DOHH2 (cell line): ENCODE measurements at regions not wholly inside any gene's neighbourhood (a gene's known extent, or its start where the extent isn't known, plus 50 kb on each side); places are given as distances from the start of the nearest gene placed in this dataset.

Source experiments
- H3F3A ChIP-seq: fragments of 200-600 bp; sonication (generic), shearing (Covaris generic); 2 replicates; pipeline ENCODE4 v1.6.0; 2016; ENCODE audit warnings: antibody characterized with exemption, mild to moderate bottlenecking; ENCODE audit not compliant: control insufficient read depth, insufficient read depth
- H3K27ac ChIP-seq: fragments of 200-600 bp; sonication (generic); 2 replicates; pipeline ENCODE4 v1.5.1; 2014; ENCODE audit warnings: low read depth, mild to moderate bottlenecking, low read length, moderate library complexity
- H3K27me3 ChIP-seq: fragments of 200-600 bp; sonication (generic); 2 replicates; pipeline ENCODE4 v1.6.1; 2014; ENCODE audit warnings: mild to moderate bottlenecking, low read length, mixed read lengths; ENCODE audit not compliant: control insufficient read depth
- H3K36me3 ChIP-seq: fragments of 200-600 bp; sonication (generic); 2 replicates; pipeline ENCODE4 v1.6.1; 2014; ENCODE audit warnings: mild to moderate bottlenecking, low read length, moderate library complexity, mixed read lengths; ENCODE audit not compliant: control insufficient read depth
- H3K4me1 ChIP-seq: fragments of 200-600 bp; sonication (generic); 2 replicates; pipeline ENCODE4 v1.6.1; 2014; ENCODE audit warnings: mild to moderate bottlenecking, low read length, mixed read lengths; ENCODE audit not compliant: control insufficient read depth
- H3K4me2 ChIP-seq: fragments of 200-600 bp; sonication (generic); 2 replicates; pipeline ENCODE4 v1.6.0; 2014; ENCODE audit warnings: mild to moderate bottlenecking, low read length, moderate library complexity
- H3K4me3 ChIP-seq: fragments of 200-600 bp; sonication (generic); 2 replicates; pipeline ENCODE4 v1.5.1; 2014; ENCODE audit warnings: mild to moderate bottlenecking, low read length, mixed read lengths
- H3K79me2 ChIP-seq: fragments of 200-600 bp; sonication (generic); 2 replicates; pipeline ENCODE4 v1.6.1; 2014; ENCODE audit warnings: mild to moderate bottlenecking, low read length, mixed read lengths; ENCODE audit not compliant: control insufficient read depth
- H3K9me2 ChIP-seq: fragments of 200-600 bp; sonication (generic); replicated peaks from 2 replicates; pipeline ENCODE4 v1.6.1; 2014; ENCODE audit warnings: mild to moderate bottlenecking, low read length, mixed read lengths; ENCODE audit not compliant: control insufficient read depth
- H3K9me3 ChIP-seq: fragments of 200-600 bp; sonication (generic); 2 replicates; pipeline ENCODE4 v1.6.1; 2014; ENCODE audit warnings: antibody characterized with exemption, low read length, mixed read lengths; ENCODE audit not compliant: control insufficient read depth, insufficient read depth
- H4K20me1 ChIP-seq: fragments of 200-600 bp; sonication (generic); 2 replicates; pipeline ENCODE4 v1.6.0; 2014; ENCODE audit warnings: low read depth, mild to moderate bottlenecking, antibody characterized with exemption, low read length, moderate library complexity; ENCODE audit not compliant: control insufficient read depth, insufficient read depth
- EZH2phosphoT487 ChIP-seq: fragments of 200-600 bp; sonication (generic); IDR thresholded peaks from 2 replicates; pipeline ENCODE4 v1.6.1; 2017; ENCODE audit warnings: borderline replicate concordance, mild to moderate bottlenecking, antibody characterized with exemption, low read length, moderate library complexity, mixed read lengths
- TF ChIP-seq, protein P1 (sequence below): fragments of 200-600 bp; sonication (generic); IDR thresholded peaks from one replicate; pipeline ENCODE4 v1.5.1; 2014; ENCODE audit warnings: antibody characterized with exemption, mild to moderate bottlenecking, low read depth, low read length; ENCODE audit not compliant: poor library complexity, severe bottlenecking

DNA sequence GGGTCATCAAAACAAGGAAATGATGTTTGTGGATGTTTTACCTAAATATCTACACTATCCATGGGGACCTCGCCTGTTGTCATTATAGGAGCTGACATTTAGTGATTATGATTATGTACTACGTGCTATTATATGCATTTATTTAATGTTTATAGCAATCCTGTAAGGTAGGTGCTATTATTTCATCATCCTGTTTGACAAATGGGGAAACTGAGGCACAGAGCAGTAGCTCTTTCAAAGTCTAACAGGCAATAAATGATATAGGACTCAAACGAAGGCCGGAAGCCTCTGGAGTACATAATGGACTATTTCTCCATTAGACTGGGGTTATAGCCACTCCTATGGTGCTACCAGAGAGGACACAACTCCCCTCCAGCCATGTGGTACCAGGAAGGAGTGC lies 60.6 kb upstream of the KDM7A start:
- no peak for TF ChIP-seq EZH2phosphoT487
- TF ChIP-seq, protein P1, sequence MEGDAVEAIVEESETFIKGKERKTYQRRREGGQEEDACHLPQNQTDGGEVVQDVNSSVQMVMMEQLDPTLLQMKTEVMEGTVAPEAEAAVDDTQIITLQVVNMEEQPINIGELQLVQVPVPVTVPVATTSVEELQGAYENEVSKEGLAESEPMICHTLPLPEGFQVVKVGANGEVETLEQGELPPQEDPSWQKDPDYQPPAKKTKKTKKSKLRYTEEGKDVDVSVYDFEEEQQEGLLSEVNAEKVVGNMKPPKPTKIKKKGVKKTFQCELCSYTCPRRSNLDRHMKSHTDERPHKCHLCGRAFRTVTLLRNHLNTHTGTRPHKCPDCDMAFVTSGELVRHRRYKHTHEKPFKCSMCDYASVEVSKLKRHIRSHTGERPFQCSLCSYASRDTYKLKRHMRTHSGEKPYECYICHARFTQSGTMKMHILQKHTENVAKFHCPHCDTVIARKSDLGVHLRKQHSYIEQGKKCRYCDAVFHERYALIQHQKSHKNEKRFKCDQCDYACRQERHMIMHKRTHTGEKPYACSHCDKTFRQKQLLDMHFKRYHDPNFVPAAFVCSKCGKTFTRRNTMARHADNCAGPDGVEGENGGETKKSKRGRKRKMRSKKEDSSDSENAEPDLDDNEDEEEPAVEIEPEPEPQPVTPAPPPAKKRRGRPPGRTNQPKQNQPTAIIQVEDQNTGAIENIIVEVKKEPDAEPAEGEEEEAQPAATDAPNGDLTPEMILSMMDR: no peak
- H3K79me2 ChIP-seq: 0 out of 2 replicates have a peak, but pooled peaks cover 4% of the 10 kb centered on the region
- no peaks in the 10 kb centered on the region for H3K27me3 ChIP-seq
- H3K4me1 ChIP-seq: peaks cover 40% of the 10 kb centered on the region
- no peaks in the 10 kb centered on the region for H3K9me2 ChIP-seq
- peaks cover 2% of the 10 kb centered on the region for H3K36me3 ChIP-seq
- no peaks in the 10 kb centered on the region for H3K9me3 ChIP-seq
- no peak overlapping the region for H3K27ac ChIP-seq
- no peak overlapping the region for H3K4me2 ChIP-seq
- no peaks in the 10 kb centered on the region for H4K20me1 ChIP-seq
- H3F3A ChIP-seq: peaks cover 13% of the 10 kb centered on the region
- H3K4me3 ChIP-seq: no peak overlapping the region

DNA sequence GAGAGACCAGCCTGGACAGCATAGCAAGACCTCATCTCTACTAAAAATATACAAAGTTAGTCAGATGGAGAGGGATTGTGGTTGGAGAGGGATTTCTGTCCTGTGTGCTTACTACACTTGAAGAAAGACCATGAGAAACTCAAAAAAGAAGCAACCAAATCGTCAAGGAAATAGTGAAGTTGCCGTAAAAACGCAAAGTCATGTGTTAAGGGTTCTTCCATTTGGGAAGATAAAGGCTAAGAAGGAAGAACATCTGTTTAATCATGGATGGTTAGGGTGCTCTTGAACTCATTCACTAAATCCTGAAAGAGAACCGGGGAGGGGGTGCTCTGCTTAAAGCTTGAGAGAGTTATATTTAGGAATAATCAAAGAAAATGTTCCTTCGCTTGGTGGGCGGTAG lies 59.8 kb upstream of the KDM7A start:
- Histone ChIP-seq H3F3A (peaks cover 21% of the 10 kb centered on the region), H4K20me1 (no peaks in the 10 kb centered on the region), H3K4me2 (no peak overlapping the region), H3K4me3 (no peak overlapping the region), H3K4me1 (peaks cover 40% of the 10 kb centered on the region), H3K9me2 (no peaks in the 10 kb centered on the region), H3K79me2 (peaks cover 8% of the 10 kb centered on the region), H3K27me3 (no peaks in the 10 kb centered on the region), H3K9me3 (no peaks in the 10 kb centered on the region), H3K27ac (no peak overlapping the region), H3K36me3 (peaks cover 7% of the 10 kb centered on the region)
- TF ChIP-seq EZH2phosphoT487: no peak
- TF ChIP-seq, protein P1: no peak

GRCh38 chr7:140235114-140235513 lies 58.3 kb upstream of the KDM7A start:
- Histone ChIP-seq H3F3A (peaks cover 26% of the 10 kb centered on the region), H3K4me3 (no peak overlapping the region), H3K4me2 (no peak overlapping the region), H3K79me2 (peaks cover 10% of the 10 kb centered on the region), H3K9me3 (no peaks in the 10 kb centered on the region), H3K36me3 (peaks cover 9% of the 10 kb centered on the region), H3K9me2 (no peaks in the 10 kb centered on the region), H3K27ac (no peak overlapping the region), H3K4me1 (peaks cover 51% of the 10 kb centered on the region), H3K27me3 (no peaks in the 10 kb centered on the region), H4K20me1 (no peaks in the 10 kb centered on the region)
- TF ChIP-seq EZH2phosphoT487: no peak
- TF ChIP-seq, protein P1: no peak
